IPS-18c (cell line): ENCODE measurements at regions not wholly inside any gene's neighbourhood (a gene's known extent, or its start where the extent isn't known, plus 50 kb on each side); places are given as distances from the start of the nearest gene placed in this dataset.

Source experiments
- H3K4me3 ChIP-seq: 2 replicates; pipeline ENCODE4 v1.7.0; 2013; ENCODE audit warnings: low read depth, mild to moderate bottlenecking, low read length, moderate library complexity; ENCODE audit not compliant: insufficient read depth
- H3K9me3 ChIP-seq: one replicate; pipeline ENCODE4 v1.6.1; 2013; ENCODE audit warnings: mild to moderate bottlenecking, low read length, moderate library complexity; ENCODE audit not compliant: control insufficient read depth, insufficient read depth

DNA sequence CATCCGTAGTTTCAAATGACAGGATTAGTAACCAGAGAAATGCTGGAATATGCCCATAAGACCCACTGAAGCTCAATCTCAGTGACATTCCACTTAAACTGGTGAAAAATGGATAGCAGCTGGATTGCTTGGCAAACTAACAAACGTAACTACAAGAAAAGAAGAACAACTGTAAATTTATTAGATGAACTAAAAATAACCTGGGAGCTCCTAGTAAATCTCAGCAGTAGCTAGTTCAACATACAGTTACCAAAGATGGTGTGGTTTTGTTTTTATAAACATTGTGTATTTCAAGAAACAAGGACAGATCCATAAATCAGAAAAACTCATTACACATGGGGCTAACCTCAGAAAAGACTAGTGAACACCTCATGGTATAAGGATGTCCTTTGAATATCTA lies 531.9 kb downstream of the XIRP2 start:
- H3K4me3 ChIP-seq: no peak overlapping the region
- H3K9me3 ChIP-seq: peaks cover 2% of the 10 kb centered on the region

DNA sequence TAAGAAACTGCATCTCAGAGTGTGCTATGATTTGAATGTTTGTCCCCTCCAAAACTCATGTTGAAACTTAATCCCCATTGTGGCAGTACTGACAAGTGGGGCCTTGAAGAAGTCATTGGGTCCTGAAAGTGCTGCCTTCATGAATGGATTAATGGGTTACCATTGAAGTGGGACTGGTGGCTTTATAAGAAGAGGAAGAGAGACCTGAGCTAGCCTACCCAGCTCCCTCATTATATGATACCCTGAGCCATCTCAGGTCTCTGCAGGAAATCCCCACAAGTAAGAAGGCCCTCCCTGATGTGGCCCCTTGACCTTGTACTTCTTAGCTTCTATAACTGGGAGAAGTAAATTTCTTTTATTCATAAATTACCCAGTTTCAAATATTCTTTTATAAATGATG lies 526.8 kb downstream of the XIRP2 start:
- Histone ChIP-seq H3K4me3 (no peak overlapping the region), H3K9me3 (peaks cover 2% of the 10 kb centered on the region)

- Histone ChIP-seq H3K4me3 (no peak overlapping the region), H3K9me3 (peaks cover 2% of the 10 kb centered on the region)
These were observed 523.1 kb downstream of the XIRP2 start for GRCh38 chr2:167411367-167411766.

GRCh38 chr2:167406558-167406957 lies 518.3 kb downstream of the XIRP2 start:
- H3K4me3 ChIP-seq: no peak overlapping the region
- no peaks in the 10 kb centered on the region for H3K9me3 ChIP-seq

- Histone ChIP-seq H3K4me3 (no peak overlapping the region), H3K9me3 (no peaks in the 10 kb centered on the region)
These were observed 516.5 kb downstream of the XIRP2 start for GRCh38 chr2:167404627-167405284.

DNA sequence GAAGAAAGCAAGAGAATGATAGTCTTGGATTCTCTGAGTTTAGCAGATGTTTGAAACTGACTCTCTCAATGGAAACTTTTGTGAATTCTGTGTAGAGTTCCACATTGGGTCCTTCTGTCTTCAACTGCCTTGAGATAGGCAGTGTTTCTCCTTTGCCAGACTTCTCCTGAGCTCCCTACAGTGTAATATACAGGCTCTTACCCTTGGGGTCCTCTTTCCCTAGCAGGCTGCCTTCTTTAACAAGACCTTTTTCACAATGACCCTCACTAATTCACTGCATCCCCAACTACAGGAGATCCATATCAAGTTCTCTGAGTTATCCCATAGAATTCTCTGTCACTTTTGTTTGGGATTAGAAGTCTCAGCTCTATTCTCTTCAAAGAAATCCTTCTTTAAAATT lies 513.0 kb downstream of the XIRP2 start:
- Histone ChIP-seq H3K4me3 (no peak overlapping the region), H3K9me3 (no peaks in the 10 kb centered on the region)

DNA sequence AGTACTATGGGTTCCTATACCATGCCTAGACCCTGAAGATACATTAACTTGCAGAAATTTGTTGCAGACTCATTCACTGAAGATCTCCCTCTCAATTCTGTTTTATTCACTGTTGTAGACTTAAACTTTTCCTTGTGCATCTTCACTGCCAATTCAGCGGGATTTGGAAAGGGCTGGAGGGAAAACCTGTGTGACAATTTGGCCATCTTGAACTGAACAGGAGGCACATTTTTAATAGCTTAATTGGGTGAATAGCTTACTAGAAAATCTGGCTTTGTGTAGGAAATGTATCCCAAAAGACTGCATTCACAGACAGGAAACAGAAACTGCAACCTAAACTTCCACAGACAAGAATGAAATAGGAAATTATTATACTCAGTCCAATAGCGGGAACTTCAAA lies 512.3 kb downstream of the XIRP2 start:
- no peaks in the 10 kb centered on the region for H3K9me3 ChIP-seq
- H3K4me3 ChIP-seq: no peak overlapping the region

GRCh38 chr2:167398873-167399272 lies 510.6 kb downstream of the XIRP2 start:
- Histone ChIP-seq H3K4me3 (no peak overlapping the region), H3K9me3 (no peaks in the 10 kb centered on the region)

DNA sequence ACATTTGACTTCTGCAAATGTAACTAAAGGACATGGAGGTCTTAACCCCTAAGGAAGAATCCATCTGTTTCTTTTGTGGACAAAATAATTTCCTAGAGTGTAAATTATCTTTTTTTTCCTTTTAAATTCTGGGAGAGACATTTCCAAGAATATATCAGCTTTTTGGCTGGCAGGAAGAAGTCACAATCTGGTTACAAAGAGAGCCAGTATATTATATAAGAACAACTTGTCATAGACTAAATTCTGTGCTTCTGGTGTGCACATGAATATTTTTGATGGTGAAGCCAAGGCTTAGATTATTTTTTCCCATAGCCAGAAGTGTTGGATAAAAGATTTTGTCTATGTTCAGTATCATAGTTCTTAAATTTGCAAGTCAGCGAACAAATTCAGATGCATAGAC lies 500.6 kb downstream of the XIRP2 start:
- no peak overlapping the region for H3K4me3 ChIP-seq
- H3K9me3 ChIP-seq: no peaks in the 10 kb centered on the region

- Histone ChIP-seq H3K9me3 (no peaks in the 10 kb centered on the region), H3K4me3 (no peak overlapping the region)
These were observed 500.2 kb downstream of the XIRP2 start for GRCh38 chr2:167388497-167388896.

GRCh38 chr2:167386694-167387093 lies 498.4 kb downstream of the XIRP2 start:
- no peak overlapping the region for H3K4me3 ChIP-seq
- no peaks in the 10 kb centered on the region for H3K9me3 ChIP-seq

GRCh38 chr2:167383610-167384194 lies 495.4 kb downstream of the XIRP2 start:
- no peak overlapping the region for H3K4me3 ChIP-seq
- H3K9me3 ChIP-seq: no peaks in the 10 kb centered on the region

- H3K4me3 ChIP-seq: no peak overlapping the region
- no peaks in the 10 kb centered on the region for H3K9me3 ChIP-seq
These were observed 493.1 kb downstream of the XIRP2 start for GRCh38 chr2:167381349-167381748.

DNA sequence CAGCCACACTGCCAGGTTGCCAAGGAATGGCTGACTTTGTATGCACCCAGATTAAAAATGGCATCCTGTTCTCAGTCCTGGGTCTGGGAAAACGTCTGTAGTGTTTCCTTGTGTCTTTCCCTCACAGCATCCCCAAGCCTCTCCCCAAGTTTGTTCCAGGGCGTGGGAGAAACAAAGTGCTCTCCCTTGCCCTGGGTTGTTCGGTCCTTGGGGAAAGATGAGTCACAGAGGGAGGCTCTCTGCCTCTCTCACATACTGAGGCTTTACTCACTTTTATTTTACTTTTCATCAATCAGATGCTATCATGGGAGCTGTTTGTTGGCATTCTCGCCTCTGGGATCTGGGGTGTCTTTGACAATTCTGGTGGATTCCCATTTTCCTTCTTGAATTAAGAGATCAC lies 492.3 kb downstream of the XIRP2 start:
- no peaks in the 10 kb centered on the region for H3K9me3 ChIP-seq
- H3K4me3 ChIP-seq: no peak overlapping the region

GRCh38 chr2:167380094-167380493 lies 491.8 kb downstream of the XIRP2 start:
- Histone ChIP-seq H3K9me3 (no peaks in the 10 kb centered on the region), H3K4me3 (no peak overlapping the region)

- Histone ChIP-seq H3K4me3 (no peak overlapping the region), H3K9me3 (no peaks in the 10 kb centered on the region)
These were observed 480.8 kb downstream of the XIRP2 start for GRCh38 chr2:167369083-167369482.

DNA sequence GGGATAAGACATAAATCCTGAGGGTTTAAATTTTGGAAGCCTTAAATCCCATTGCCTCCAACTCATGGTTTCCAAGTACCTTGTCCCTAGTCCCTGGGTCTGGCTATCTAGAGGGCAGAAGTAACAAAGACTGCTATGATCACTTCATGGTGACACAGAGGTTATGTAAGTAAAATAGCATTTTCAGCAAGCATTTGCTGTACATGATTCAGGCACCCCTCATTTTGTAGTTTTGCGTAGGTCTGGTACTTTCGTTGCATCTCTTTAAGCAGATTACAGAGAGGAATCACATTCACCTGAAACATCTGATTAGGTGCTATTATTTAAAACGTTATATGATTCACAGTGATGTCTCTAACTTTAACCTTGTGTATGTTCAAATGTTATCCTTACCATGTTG lies 480.1 kb downstream of the XIRP2 start:
- Histone ChIP-seq H3K9me3 (no peaks in the 10 kb centered on the region), H3K4me3 (no peak overlapping the region)

DNA sequence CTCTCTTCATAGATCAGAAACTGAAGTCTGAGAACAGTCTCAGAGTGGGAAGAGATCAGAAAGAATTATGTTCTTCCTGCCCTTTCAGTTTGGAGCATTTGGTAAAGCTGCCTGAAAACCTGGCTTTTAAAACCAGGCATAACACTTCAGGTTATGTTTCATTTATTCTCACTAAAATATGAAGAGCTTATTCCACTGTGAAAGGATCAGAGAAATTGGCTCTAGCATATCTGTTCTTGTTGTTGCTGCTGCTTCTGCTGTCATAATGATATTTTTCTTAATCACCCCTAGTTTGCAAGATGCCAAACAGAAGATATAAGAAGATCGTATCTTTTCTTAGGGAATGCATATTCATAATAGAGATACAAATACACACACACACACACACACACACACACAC lies 476.9 kb downstream of the XIRP2 start:
- Histone ChIP-seq H3K9me3 (no peaks in the 10 kb centered on the region), H3K4me3 (no peak overlapping the region)

- no peak overlapping the region for H3K4me3 ChIP-seq
- no peaks in the 10 kb centered on the region for H3K9me3 ChIP-seq
These were observed 473.1 kb downstream of the XIRP2 start for GRCh38 chr2:167361426-167361825.
